Neural cell (in vitro differentiated cells): ENCODE measurements at regions not wholly inside any gene's neighbourhood (a gene's known extent, or its start where the extent isn't known, plus 50 kb on each side); places are given as distances from the start of the nearest gene placed in this dataset.
A peak's percentile ranks its signal among the peaks of the same experiment; 100 is the strongest.

Experiments used
- H2AFZ ChIP-seq: fragments of 200-600, 300-800 bp; sonication (generic), shearing (Covaris generic); 2 replicates; pipeline ENCODE4 v1.6.0; 2014; ENCODE audit warnings: low read depth, mild to moderate bottlenecking, antibody characterized with exemption, low read length, moderate library complexity
- H3F3A ChIP-seq: fragments of 200-600 bp; shearing (Covaris generic); 2 replicates; pipeline ENCODE4 v1.6.1; 2016; ENCODE audit warnings: mild to moderate bottlenecking, moderate library complexity, mixed read lengths, antibody characterized with exemption, low read length; ENCODE audit not compliant: insufficient read depth, poor library complexity, severe bottlenecking
- H3K27ac ChIP-seq: fragments of 200-600, 300-800 bp; sonication (generic), shearing (Covaris generic); 2 replicates; pipeline ENCODE4 v1.5.1; 2014; ENCODE audit warnings: mild to moderate bottlenecking, low read length, moderate library complexity
- H3K27me3 ChIP-seq: fragments of 300-800, 200-600 bp; sonication (generic), shearing (Covaris generic); 2 replicates; pipeline ENCODE4 v1.6.0; 2014; ENCODE audit warnings: mild to moderate bottlenecking, low read depth, low read length, moderate library complexity; ENCODE audit not compliant: insufficient read depth
- H3K36me3 ChIP-seq: fragments of 300-800, 200-600 bp; sonication (generic), shearing (Covaris generic); 2 replicates; pipeline ENCODE4 v1.5.1; 2014; ENCODE audit warnings: mild to moderate bottlenecking, antibody characterized with exemption, low read length, moderate library complexity; ENCODE audit not compliant: insufficient read depth
- H3K4me2 ChIP-seq: fragments of 300-800, 200-600 bp; sonication (generic), shearing (Covaris generic); 2 replicates; pipeline ENCODE4 v1.6.0; 2014; ENCODE audit warnings: mild to moderate bottlenecking, low read length
- H3K4me3 ChIP-seq: fragments of 300-800, 200-600 bp; sonication (generic), shearing (Covaris generic); 2 replicates; pipeline ENCODE4 v1.5.1; 2014; ENCODE audit warnings: mild to moderate bottlenecking, low read length, moderate library complexity
- H3K79me2 ChIP-seq: fragments of 200-600 bp; shearing (Covaris generic); replicated peaks from 2 replicates; pipeline ENCODE4 v1.6.0; 2014; ENCODE audit warnings: mild to moderate bottlenecking, low read length, moderate library complexity; ENCODE audit not compliant: insufficient read depth
- H3K9ac ChIP-seq: fragments of 300-800, 200-600 bp; sonication (generic), shearing (Covaris generic); 2 replicates; pipeline ENCODE4 v1.6.1; 2016; ENCODE audit warnings: mild to moderate bottlenecking, low read length, mixed read lengths
- H3K9me2 ChIP-seq: fragments of 200-600 bp; shearing (Covaris generic); 2 replicates; pipeline ENCODE4 v1.6.1; 2016; ENCODE audit warnings: mild to moderate bottlenecking, low read length, mixed read lengths; ENCODE audit not compliant: insufficient read depth
- H3K9me3 ChIP-seq: fragments of 200-600, 300-800 bp; sonication (generic), shearing (Covaris generic); 2 replicates; pipeline ENCODE4 v1.6.1; 2016; ENCODE audit warnings: mild to moderate bottlenecking, mixed run types, low read length, moderate library complexity, mixed read lengths
- H4K20me1 ChIP-seq: fragments of 200-600 bp; shearing (Covaris generic); 2 replicates; pipeline ENCODE4 v1.6.1; 2016; ENCODE audit warnings: mild to moderate bottlenecking, mixed run types; ENCODE audit not compliant: insufficient read depth
- CTCF ChIP-seq: fragments of 450-650 bp; IDR thresholded peaks from 2 replicates; pipeline ENCODE4 v1.5.1; 2014; ENCODE audit warnings: antibody characterized with exemption, mild to moderate bottlenecking, moderate library complexity; ENCODE audit not compliant: poor library complexity, severe bottlenecking
- EP300 ChIP-seq: fragments of 450-650 bp; conservative IDR thresholded peaks from 2 replicates; pipeline ENCODE4 v1.6.1; 2014; ENCODE audit warnings: antibody characterized with exemption, mild to moderate bottlenecking, moderate library complexity; ENCODE audit not compliant: poor library complexity, severe bottlenecking
- EZH2 ChIP-seq: fragments of 200-600, 300-800 bp; shearing (Covaris generic), sonication (generic); IDR thresholded peaks from 2 replicates; pipeline ENCODE4 v1.6.1; 2014; ENCODE audit warnings: antibody characterized with exemption, low read length, borderline replicate concordance, mild to moderate bottlenecking; ENCODE audit not compliant: insufficient read depth, poor library complexity, severe bottlenecking
- MXI1 ChIP-seq: fragments of 450-650 bp; conservative IDR thresholded peaks from 2 replicates; pipeline ENCODE4 v1.6.1; 2014; ENCODE audit warnings: antibody characterized with exemption, mild to moderate bottlenecking; ENCODE audit not compliant: poor library complexity, severe bottlenecking
- POLR2AphosphoS5 ChIP-seq: IDR thresholded peaks from 2 replicates; pipeline ENCODE4 v1.6.1; 2012
- RAD21 ChIP-seq: fragments of 450-650 bp; conservative IDR thresholded peaks from 2 replicates; pipeline ENCODE4 v1.6.1; 2014; ENCODE audit warnings: antibody characterized with exemption, mild to moderate bottlenecking, moderate library complexity
- SMC3 ChIP-seq: fragments of 450-650 bp; conservative IDR thresholded peaks from 2 replicates; pipeline ENCODE4 v1.6.1; 2014; ENCODE audit warnings: antibody characterized with exemption, mild to moderate bottlenecking, moderate library complexity; ENCODE audit not compliant: poor library complexity
- TAF1 ChIP-seq: IDR thresholded peaks from 2 replicates; pipeline ENCODE4 v1.6.1; 2012; ENCODE audit warnings: low read depth
- TF ChIP-seq, protein P1 (sequence below): IDR thresholded peaks from 2 replicates; pipeline ENCODE4 v1.6.1; 2012; ENCODE audit warnings: borderline replicate concordance

- Histone ChIP-seq H3K9ac (no peak overlapping the region), H3K4me3 (no peak overlapping the region), H3K79me2 (no peaks in the 10 kb centered on the region), H3K27ac (no peak overlapping the region), H3F3A (no peaks in the 10 kb centered on the region), H4K20me1 (no peaks in the 10 kb centered on the region), H3K9me3 (no peaks in the 10 kb centered on the region), H3K4me2 (no peak overlapping the region), H3K27me3 (no peaks in the 10 kb centered on the region), H2AFZ (no peak overlapping the region), H3K9me2 (no peaks in the 10 kb centered on the region), H3K36me3 (no peaks in the 10 kb centered on the region)
- TF ChIP-seq CTCF (no peak), EZH2 (no peak), TAF1 (no peak), RAD21 (no peak), SMC3 (no peak), EP300 (no peak), POLR2AphosphoS5 (no peak), MXI1 (no peak)
- TF ChIP-seq, protein P1, sequence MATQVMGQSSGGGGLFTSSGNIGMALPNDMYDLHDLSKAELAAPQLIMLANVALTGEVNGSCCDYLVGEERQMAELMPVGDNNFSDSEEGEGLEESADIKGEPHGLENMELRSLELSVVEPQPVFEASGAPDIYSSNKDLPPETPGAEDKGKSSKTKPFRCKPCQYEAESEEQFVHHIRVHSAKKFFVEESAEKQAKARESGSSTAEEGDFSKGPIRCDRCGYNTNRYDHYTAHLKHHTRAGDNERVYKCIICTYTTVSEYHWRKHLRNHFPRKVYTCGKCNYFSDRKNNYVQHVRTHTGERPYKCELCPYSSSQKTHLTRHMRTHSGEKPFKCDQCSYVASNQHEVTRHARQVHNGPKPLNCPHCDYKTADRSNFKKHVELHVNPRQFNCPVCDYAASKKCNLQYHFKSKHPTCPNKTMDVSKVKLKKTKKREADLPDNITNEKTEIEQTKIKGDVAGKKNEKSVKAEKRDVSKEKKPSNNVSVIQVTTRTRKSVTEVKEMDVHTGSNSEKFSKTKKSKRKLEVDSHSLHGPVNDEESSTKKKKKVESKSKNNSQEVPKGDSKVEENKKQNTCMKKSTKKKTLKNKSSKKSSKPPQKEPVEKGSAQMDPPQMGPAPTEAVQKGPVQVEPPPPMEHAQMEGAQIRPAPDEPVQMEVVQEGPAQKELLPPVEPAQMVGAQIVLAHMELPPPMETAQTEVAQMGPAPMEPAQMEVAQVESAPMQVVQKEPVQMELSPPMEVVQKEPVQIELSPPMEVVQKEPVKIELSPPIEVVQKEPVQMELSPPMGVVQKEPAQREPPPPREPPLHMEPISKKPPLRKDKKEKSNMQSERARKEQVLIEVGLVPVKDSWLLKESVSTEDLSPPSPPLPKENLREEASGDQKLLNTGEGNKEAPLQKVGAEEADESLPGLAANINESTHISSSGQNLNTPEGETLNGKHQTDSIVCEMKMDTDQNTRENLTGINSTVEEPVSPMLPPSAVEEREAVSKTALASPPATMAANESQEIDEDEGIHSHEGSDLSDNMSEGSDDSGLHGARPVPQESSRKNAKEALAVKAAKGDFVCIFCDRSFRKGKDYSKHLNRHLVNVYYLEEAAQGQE = no peak
These were observed 581.5 kb downstream of the TBL1XR1 start for GRCh38 chr3:176615826-176616225.

DNA sequence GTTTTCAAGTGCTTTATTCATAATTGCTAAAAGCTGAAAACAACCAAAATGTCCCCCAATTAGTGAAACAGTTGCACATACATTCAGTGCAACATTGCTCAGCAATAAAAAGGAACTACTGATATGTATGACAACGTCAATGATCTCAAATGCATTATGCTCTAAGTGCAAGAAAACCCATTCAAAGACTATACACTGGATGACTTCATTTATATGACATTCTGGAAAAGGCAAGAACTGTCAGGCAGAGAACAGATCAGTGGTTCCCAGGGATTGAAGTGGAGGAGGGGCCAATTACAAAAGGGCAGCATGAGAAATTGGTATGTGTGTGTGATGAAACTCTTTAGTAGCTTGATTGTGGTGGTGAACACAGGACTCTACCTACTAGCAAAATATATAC, 585.6 kb downstream of the TBL1XR1 start:
- Histone ChIP-seq H3K4me2 (no peak overlapping the region), H3F3A (no peaks in the 10 kb centered on the region), H3K9me2 (no peaks in the 10 kb centered on the region), H3K9ac (no peak overlapping the region), H4K20me1 (no peaks in the 10 kb centered on the region), H2AFZ (no peak overlapping the region), H3K36me3 (no peaks in the 10 kb centered on the region), H3K4me3 (no peak overlapping the region), H3K79me2 (no peaks in the 10 kb centered on the region), H3K9me3 (no peaks in the 10 kb centered on the region), H3K27ac (no peak overlapping the region), H3K27me3 (no peaks in the 10 kb centered on the region)
- TF ChIP-seq SMC3 (no peak), EP300 (peak; percentile 62)

DNA sequence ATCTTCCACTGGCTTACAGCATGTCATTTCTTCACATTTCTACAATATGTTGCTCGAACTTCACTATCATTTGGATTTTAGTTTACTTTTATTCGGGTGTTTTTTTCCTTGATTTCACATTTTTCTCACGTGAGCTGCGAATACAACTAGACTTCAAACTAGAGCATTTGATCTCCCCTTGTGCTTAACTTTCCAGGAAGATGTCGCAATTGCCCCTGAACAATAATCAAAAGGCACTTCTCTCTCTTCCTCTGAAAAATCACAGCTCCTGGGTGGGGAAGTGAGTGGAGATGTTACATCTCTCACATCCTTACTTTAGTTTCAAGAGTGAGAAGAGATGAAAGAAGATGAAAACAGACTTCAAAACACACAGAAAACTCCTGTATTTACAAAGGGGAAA, 587.9 kb downstream of the TBL1XR1 start:
- no peak overlapping the region for H3K4me2 ChIP-seq
- no peak overlapping the region for H3K27ac ChIP-seq
- no peaks in the 10 kb centered on the region for H3K9me2 ChIP-seq
- no peaks in the 10 kb centered on the region for H3K36me3 ChIP-seq
- no peak overlapping the region for H2AFZ ChIP-seq
- no peaks in the 10 kb centered on the region for H3K9me3 ChIP-seq
- H4K20me1 ChIP-seq = no peaks in the 10 kb centered on the region
- H3F3A ChIP-seq = no peaks in the 10 kb centered on the region
- TF ChIP-seq RAD21 = no peak
- no peak for TF ChIP-seq MXI1
- TF ChIP-seq CTCF = no peak
- TF ChIP-seq, protein P1 = no peak
- no peak for TF ChIP-seq POLR2AphosphoS5
- no peak for TF ChIP-seq EP300
- TF ChIP-seq EZH2 = no peak
- no peak for TF ChIP-seq SMC3
- no peak for TF ChIP-seq TAF1
- H3K27me3 ChIP-seq = no peaks in the 10 kb centered on the region
- H3K9ac ChIP-seq = no peak overlapping the region
- H3K4me3 ChIP-seq = no peak overlapping the region
- H3K79me2 ChIP-seq = no peaks in the 10 kb centered on the region
